HG03571 (cell line): ENCODE measurements at regions not wholly inside any gene's neighbourhood (a gene's known extent, or its start where the extent isn't known, plus 50 kb on each side); places are given as distances from the start of the nearest gene placed in this dataset.
A peak's percentile ranks its signal among the peaks of the same experiment; 100 is the strongest.
"Not testable (repeated sequence)": the region's sequence is repeated elsewhere in the genome, so short reads cannot be mapped to it uniquely, and the experiment has no call there.

ENCODE experiments used
- ATAC-seq: cut with Tn5 transposase; IDR thresholded peaks from one replicate; pipeline ENCODE4 v1.9.1; 2021; ENCODE audit not compliant: unreplicated experiment

DNA sequence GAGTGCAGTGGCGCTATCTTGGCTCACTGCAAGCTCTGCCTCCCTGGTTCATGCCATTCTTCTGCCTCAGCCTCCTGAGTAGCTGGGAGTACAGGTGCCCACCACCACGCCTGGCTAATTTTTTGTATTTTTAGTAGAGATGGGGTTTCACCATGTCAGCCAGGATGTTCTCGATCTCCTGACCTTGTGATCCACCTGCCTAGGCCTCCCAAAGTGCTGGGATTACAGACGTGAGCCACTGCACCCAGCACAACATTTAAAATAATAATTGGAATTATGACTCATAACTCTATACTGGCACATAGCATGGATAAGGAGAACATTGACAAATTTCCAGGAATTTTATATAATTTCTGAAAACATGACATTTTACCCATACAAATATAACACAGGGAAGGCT, 54.2 kb downstream of the DBET start:
- not testable (repeated sequence) for ATAC-seq

DNA sequence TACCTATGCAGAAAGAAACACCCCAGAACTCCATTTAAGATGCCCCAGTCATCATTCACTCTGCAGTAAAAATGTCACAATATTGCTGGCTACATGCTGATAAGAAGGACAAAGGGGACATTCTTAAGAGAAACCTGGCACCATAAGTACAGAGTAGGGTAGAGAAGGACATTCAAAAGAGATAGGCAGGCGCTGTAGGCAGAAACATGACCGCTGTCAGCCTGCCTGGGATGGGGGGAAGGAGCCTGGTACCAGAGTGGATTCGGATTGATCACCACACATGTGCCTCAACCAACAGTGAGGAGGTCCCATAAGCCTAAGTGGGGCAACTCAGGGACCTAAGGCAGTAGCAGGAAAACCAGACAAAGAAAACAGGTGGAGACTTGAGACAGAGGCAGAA, 54.1 kb upstream of the DUX4 start:
- not testable (repeated sequence) for ATAC-seq

DNA sequence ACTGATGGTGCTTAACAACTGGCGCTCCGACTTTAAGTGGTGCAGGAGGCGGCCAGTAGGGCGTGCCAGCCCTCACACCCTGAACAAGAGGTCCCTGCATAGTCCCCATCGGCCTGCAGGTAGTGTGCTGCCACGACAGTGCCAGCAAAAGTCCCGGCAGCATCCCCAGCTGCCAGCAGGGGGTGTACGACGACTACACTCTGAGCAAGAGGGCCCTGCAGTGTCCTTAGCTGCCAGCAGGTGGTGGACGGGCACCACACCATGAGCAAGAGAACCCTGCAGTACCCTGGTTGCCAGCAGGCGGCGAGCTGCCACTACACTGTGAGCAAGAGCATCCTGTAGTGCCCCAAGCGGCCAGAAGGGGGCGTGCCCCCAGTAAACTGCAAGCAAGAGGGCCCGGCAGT, 53.5 kb upstream of the DUX4 start:
- ATAC-seq = peak; percentile 52

DNA sequence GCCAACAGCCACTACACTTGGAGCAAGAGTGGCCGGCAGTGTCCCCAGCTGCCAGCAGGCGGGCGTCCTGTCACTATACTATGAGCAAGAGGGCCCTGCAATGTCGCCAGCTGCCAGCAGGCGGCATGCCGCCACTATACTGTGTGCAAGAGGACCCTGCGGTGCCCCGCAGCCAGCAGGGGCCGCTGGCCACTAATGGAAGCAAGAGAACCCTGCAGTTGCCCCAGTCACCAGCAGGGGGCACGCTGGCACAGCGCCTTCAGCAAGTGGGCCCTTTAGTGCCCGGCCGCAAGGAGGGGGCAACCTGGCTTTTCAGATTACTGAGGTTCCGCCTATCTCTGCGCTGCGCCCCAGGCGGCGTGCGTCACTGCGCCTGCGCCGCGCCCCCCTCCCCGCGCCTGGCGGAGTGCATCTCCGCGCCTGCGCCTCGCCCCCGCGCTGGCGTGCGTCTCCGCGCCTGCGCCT, 53.0 kb upstream of the DUX4 start:
- ATAC-seq = peak; percentile 49

DNA sequence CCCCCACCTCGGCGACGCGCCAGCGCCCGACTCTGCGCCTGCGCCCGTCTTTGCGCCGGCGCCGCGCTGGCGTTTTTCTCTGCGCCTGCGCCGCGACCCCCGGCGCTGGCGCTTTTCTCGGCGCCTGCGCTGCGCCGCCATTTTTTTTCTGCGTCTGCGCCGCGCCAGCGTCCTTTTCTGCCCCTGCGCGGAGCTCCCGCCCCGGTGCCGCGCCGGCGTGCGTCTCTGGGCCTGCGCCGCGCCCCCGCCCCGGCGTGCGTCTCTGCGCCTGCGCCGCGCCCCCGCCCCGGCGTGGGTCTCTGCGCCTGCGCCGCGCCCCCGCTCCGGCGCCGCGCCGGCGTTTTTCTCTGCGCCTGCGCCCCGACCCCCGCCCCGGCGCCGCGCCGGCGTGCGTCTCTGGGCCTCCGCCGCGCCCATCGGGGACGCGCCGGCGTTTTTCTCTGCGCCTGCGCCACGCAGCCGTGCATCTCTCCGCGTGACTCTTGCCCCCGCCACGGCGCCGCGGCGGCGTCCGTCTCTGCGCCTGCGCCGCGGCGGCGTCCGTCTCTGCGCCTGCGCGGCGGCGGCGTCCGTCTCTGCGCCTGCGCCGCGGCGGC, 52.4 kb upstream of the DUX4 start:
- not testable (repeated sequence) for ATAC-seq

DNA sequence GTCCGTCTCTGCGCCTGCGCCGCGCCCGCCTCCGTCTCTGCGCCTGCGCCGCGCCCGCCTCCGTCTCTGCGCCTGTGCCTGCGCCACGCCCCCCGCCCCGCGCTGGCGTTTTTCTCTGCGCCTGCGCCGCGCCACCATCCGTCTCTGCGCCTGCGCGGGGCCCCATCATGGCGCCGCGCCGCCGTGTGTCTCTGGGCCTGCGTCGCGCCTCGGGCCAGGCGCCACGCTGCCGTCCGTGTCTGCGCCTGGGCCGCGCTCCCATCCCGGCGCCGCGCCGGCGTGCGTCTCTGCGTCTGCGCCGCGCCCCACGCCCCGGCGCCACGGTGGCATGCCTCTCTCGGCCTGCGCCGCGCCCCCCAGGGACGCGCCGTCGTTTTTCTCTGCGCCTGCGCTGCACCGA, 51.8 kb upstream of the DUX4 start:
- ATAC-seq = no peak

DNA sequence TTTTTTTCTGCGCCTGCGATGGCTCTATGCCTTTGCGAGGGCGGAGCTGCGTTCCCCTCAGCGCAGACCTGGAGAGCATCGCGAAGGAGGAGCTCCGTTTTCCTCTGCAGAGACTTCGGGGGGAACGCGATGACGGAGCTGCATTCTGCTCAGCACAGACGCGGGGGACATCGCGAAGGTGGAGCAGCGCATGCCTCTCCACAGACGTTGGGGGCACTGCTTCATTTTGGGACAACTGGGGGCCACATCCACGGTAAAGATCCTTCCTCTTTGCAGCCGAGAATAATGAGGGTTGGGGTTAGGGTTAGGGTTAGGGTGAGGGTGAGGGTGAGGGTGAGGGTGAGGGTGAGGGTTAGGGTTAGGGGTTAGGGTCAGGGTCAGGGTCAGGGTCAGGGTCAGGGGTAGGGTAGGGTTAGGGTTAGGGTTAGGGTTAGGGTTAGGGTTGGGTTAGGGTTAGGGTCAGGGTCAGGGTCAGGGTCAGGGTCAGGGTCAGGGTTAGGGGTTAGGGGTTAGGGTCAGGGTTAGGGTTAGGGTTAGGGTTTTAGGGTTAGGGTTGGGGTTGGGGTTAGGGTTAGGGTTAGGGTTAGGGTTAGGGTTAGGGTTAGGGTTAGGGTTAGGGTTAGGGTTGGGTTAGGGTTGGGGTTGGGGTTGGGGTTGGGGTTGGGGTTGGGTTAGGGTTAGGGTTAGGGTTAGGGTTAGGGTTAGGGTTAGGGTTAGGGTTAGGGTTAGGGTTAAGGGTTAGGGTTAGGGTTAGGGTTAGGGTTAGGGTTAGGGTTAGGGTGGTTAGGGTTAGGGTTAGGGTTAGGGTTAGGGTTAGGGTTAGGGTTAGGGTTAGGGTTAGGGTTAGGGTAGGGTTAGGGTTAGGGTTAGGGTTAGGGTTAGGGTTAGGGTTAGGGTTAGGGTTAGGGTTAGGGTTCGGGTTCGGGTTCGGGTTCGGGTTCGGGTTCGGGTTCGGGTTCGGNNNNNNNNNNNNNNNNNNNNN, 51.1 kb upstream of the DUX4 start:
- ATAC-seq = not testable (repeated sequence)
